Neuron (in vitro differentiated cells): ENCODE measurements at regions not wholly inside any gene's neighbourhood (a gene's known extent, or its start where the extent isn't known, plus 50 kb on each side); places are given as distances from the start of the nearest gene placed in this dataset.

Source experiments
- H2AFZ ChIP-seq: one replicate; pipeline ENCODE4 v1.6.1; 2013; ENCODE audit warnings: low read depth, mild to moderate bottlenecking, inconsistent platforms, low read length, moderate library complexity
- H3K27me3 ChIP-seq: one replicate; pipeline ENCODE4 v1.6.1; 2013; ENCODE audit warnings: low read length; ENCODE audit not compliant: insufficient read depth
- H3K36me3 ChIP-seq: one replicate; pipeline ENCODE4 v1.6.1; 2013; ENCODE audit warnings: low read length; ENCODE audit not compliant: insufficient read depth
- H3K4me1 ChIP-seq: one replicate; pipeline ENCODE4 v1.6.1; 2013; ENCODE audit warnings: low read length; ENCODE audit not compliant: insufficient read depth
- H3K4me3 ChIP-seq: 2 replicates; pipeline ENCODE4 v1.5.1; 2013; ENCODE audit warnings: mild to moderate bottlenecking, low read length, moderate library complexity
- H3K9me3 ChIP-seq: one replicate; pipeline ENCODE4 v1.6.1; 2013; ENCODE audit warnings: low read length

GRCh38 chr21:28727809-28728208, 264.9 kb downstream of the LTN1 start:
- Histone ChIP-seq H3K4me1 (no peaks in the 10 kb centered on the region), H2AFZ (no peak overlapping the region), H3K27me3 (no peaks in the 10 kb centered on the region), H3K36me3 (no peaks in the 10 kb centered on the region), H3K4me3 (no peak overlapping the region), H3K9me3 (no peaks in the 10 kb centered on the region)

- no peak overlapping the region for H2AFZ ChIP-seq
- H3K4me3 ChIP-seq = no peak overlapping the region
- no peaks in the 10 kb centered on the region for H3K27me3 ChIP-seq
- H3K36me3 ChIP-seq = no peaks in the 10 kb centered on the region
- H3K4me1 ChIP-seq = no peaks in the 10 kb centered on the region
- no peaks in the 10 kb centered on the region for H3K9me3 ChIP-seq
Observed at GRCh38 chr21:28725396-28725795, 267.3 kb downstream of the LTN1 start.

GRCh38 chr21:28723646-28724045, 269.0 kb downstream of the LTN1 start:
- Histone ChIP-seq H3K9me3 (no peaks in the 10 kb centered on the region), H3K36me3 (no peaks in the 10 kb centered on the region), H3K4me3 (no peak overlapping the region), H3K4me1 (no peaks in the 10 kb centered on the region), H2AFZ (no peak overlapping the region), H3K27me3 (no peaks in the 10 kb centered on the region)

- no peaks in the 10 kb centered on the region for H3K36me3 ChIP-seq
- H2AFZ ChIP-seq = no peak overlapping the region
- no peaks in the 10 kb centered on the region for H3K4me1 ChIP-seq
- no peak overlapping the region for H3K4me3 ChIP-seq
- H3K27me3 ChIP-seq = no peaks in the 10 kb centered on the region
- no peaks in the 10 kb centered on the region for H3K9me3 ChIP-seq
Observed at GRCh38 chr21:28719723-28720122, 273.0 kb downstream of the LTN1 start.

GRCh38 chr21:28714777-28715464, 277.8 kb downstream of the LTN1 start:
- no peaks in the 10 kb centered on the region for H3K9me3 ChIP-seq
- H2AFZ ChIP-seq = no peak overlapping the region
- H3K36me3 ChIP-seq = no peaks in the 10 kb centered on the region
- H3K27me3 ChIP-seq = no peaks in the 10 kb centered on the region
- no peak overlapping the region for H3K4me3 ChIP-seq
- no peaks in the 10 kb centered on the region for H3K4me1 ChIP-seq

- Histone ChIP-seq H3K9me3 (no peaks in the 10 kb centered on the region), H3K27me3 (no peaks in the 10 kb centered on the region), H3K36me3 (no peaks in the 10 kb centered on the region), H3K4me1 (no peaks in the 10 kb centered on the region), H2AFZ (no peak overlapping the region), H3K4me3 (no peak overlapping the region)
Observed at GRCh38 chr21:28712411-28712810, 280.3 kb downstream of the LTN1 start.

- H3K4me3 ChIP-seq = no peak overlapping the region
- H3K27me3 ChIP-seq = no peaks in the 10 kb centered on the region
Observed at GRCh38 chr21:28705616-28706015, 287.1 kb downstream of the LTN1 start.

GRCh38 chr21:28704746-28705145, 287.9 kb downstream of the LTN1 start:
- Histone ChIP-seq H2AFZ (no peak overlapping the region), H3K4me1 (no peaks in the 10 kb centered on the region), H3K4me3 (no peak overlapping the region), H3K27me3 (no peaks in the 10 kb centered on the region), H3K9me3 (no peaks in the 10 kb centered on the region), H3K36me3 (no peaks in the 10 kb centered on the region)

More at GRCh38 chr21:28705616-28706015, 287.1 kb downstream of the LTN1 start:
- no peaks in the 10 kb centered on the region for H3K36me3 ChIP-seq
- no peak overlapping the region for H2AFZ ChIP-seq
- no peaks in the 10 kb centered on the region for H3K4me1 ChIP-seq
- no peaks in the 10 kb centered on the region for H3K9me3 ChIP-seq

- Histone ChIP-seq H3K4me1 (no peaks in the 10 kb centered on the region), H3K36me3 (no peaks in the 10 kb centered on the region), H3K27me3 (no peaks in the 10 kb centered on the region), H3K4me3 (no peak overlapping the region), H3K9me3 (no peaks in the 10 kb centered on the region), H2AFZ (no peak overlapping the region)
Observed at GRCh38 chr21:28703861-28704260, 288.8 kb downstream of the LTN1 start.

GRCh38 chr21:28699596-28700259, 292.9 kb downstream of the LTN1 start:
- no peaks in the 10 kb centered on the region for H3K36me3 ChIP-seq
- H3K9me3 ChIP-seq = no peaks in the 10 kb centered on the region
- no peak overlapping the region for H2AFZ ChIP-seq
- no peaks in the 10 kb centered on the region for H3K4me1 ChIP-seq
- no peaks in the 10 kb centered on the region for H3K27me3 ChIP-seq
- H3K4me3 ChIP-seq = no peak overlapping the region

GRCh38 chr21:28699186-28699585, 293.5 kb downstream of the LTN1 start:
- no peaks in the 10 kb centered on the region for H3K36me3 ChIP-seq
- no peaks in the 10 kb centered on the region for H3K27me3 ChIP-seq
- no peak overlapping the region for H3K4me3 ChIP-seq
- no peaks in the 10 kb centered on the region for H3K9me3 ChIP-seq
- H2AFZ ChIP-seq = no peak overlapping the region
- H3K4me1 ChIP-seq = no peaks in the 10 kb centered on the region

- Histone ChIP-seq H3K27me3 (no peaks in the 10 kb centered on the region), H2AFZ (no peak overlapping the region)
Observed at GRCh38 chr21:28696844-28697410, 295.8 kb downstream of the LTN1 start.

GRCh38 chr21:28693476-28693875, 299.2 kb downstream of the LTN1 start:
- H3K27me3 ChIP-seq = no peaks in the 10 kb centered on the region
- H3K36me3 ChIP-seq = no peaks in the 10 kb centered on the region
- H3K4me1 ChIP-seq = no peaks in the 10 kb centered on the region
- H3K9me3 ChIP-seq = no peaks in the 10 kb centered on the region
- no peak overlapping the region for H3K4me3 ChIP-seq
- H2AFZ ChIP-seq = no peak overlapping the region

More at GRCh38 chr21:28696844-28697410, 295.8 kb downstream of the LTN1 start:
- H3K4me3 ChIP-seq = no peak overlapping the region
- H3K4me1 ChIP-seq = no peaks in the 10 kb centered on the region
- H3K36me3 ChIP-seq = no peaks in the 10 kb centered on the region
- H3K9me3 ChIP-seq = no peaks in the 10 kb centered on the region
